ENCODE measurements at regions not wholly inside any gene's neighbourhood (a gene's known extent, or its start where the extent isn't known, plus 50 kb on each side); places are given as distances from the start of the nearest gene placed in this dataset.

DNA sequence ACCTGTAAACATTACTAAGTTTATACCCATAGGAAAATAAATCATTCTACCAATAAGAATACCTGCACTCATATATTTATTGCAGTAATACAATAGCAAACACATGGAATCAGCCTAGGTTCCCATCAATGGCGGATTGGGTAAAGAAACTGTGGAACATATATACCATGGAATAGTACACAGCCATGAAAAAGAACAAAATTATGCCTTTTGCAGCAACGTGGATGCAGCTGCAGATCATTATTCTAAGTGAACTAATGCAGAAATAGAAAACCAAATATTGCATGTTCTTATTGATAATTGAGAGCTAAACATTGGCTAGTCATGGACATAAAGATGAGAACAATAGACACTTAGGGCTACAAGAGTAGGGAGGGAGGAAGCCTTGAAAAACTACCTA is 667.4 kb upstream of the WWC1 start:
- Histone ChIP-seq H3K36me3 (replicated peaks; ENCODE audit: insufficient read depth, low read depth) (no peaks in the 10 kb centered on the region), H3K4me1 (ENCODE audit: insufficient read depth) (no peaks in the 10 kb centered on the region), H3K4me3 (no peak overlapping the region), H3K79me2 (no peaks in the 10 kb centered on the region), H3K9me3 (ENCODE audit: low read depth) (no peaks in the 10 kb centered on the region), H3K27me3 (peaks cover 6% of the 10 kb centered on the region), H4K20me1 (ENCODE audit: insufficient read depth, poor library complexity, severe bottlenecking) (no peaks in the 10 kb centered on the region), H2AFZ (no peak overlapping the region), H3K4me2 (no peak overlapping the region), H3K27ac (no peak overlapping the region), H3K9me2 (replicated peaks; ENCODE audit: insufficient read depth) (no peaks in the 10 kb centered on the region)
- DNase-seq (ENCODE audit: low spot score), result no peak
- WGBS (ENCODE audit: low lambda C conversion rate, missing lambda C conversion rate), result 72% methylated on average over 2 of the region's 2 CpGs
- no peak for TF ChIP-seq EZH2phosphoT487 (IDR thresholded peaks at IDR 0.05; ENCODE audit: low read depth, severe bottlenecking, unreplicated experiment)
- TF ChIP-seq, protein P1, sequence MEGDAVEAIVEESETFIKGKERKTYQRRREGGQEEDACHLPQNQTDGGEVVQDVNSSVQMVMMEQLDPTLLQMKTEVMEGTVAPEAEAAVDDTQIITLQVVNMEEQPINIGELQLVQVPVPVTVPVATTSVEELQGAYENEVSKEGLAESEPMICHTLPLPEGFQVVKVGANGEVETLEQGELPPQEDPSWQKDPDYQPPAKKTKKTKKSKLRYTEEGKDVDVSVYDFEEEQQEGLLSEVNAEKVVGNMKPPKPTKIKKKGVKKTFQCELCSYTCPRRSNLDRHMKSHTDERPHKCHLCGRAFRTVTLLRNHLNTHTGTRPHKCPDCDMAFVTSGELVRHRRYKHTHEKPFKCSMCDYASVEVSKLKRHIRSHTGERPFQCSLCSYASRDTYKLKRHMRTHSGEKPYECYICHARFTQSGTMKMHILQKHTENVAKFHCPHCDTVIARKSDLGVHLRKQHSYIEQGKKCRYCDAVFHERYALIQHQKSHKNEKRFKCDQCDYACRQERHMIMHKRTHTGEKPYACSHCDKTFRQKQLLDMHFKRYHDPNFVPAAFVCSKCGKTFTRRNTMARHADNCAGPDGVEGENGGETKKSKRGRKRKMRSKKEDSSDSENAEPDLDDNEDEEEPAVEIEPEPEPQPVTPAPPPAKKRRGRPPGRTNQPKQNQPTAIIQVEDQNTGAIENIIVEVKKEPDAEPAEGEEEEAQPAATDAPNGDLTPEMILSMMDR (IDR thresholded peaks at IDR 0.05; ENCODE audit: poor library complexity), result no peak
- no peak for TF ChIP-seq EZH2 (IDR thresholded peaks at IDR 0.05; ENCODE audit: borderline replicate concordance)

DNA sequence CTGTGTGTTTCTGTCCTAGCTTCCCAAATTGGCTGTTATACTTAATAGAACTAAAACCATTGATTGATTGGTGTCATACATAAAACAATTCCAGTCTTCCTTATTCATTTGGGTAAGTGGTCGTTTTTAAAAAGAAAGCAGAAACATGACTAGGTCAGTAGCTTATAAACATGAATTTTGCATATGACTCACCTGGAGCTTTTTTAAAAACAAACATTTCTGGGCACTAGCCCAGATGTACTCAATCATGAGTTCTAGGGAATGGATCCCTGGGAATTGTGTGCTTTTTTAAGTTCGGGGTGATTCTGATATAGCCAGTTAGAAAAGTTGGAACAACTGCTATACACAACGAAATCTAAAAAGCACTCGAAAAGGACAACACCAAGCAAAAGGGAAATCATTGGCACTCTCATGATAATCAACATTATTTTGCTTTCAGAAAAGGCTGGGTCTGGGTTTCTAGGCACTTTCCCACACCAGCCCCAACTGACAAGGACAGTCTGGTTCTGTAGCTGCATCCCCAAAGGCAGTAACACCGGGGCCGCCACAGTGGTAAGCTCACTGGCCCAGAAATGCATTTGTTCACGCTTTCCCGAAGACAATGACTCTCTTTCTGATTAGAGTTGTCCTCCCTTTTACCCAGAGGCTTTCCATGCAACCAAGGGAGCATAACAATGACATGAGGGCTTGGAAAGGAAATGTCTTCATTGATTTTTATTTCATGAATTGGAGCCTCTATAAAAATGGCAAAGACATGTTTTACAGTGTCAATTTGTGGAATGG is 664.9 kb upstream of the WWC1 start:
- Histone ChIP-seq H3K27ac (no peak overlapping the region), H4K20me1 (ENCODE audit: insufficient read depth, poor library complexity, severe bottlenecking) (no peaks in the 10 kb centered on the region), H3K9me3 (ENCODE audit: low read depth) (no peaks in the 10 kb centered on the region), H3K27me3 (no peaks in the 10 kb centered on the region), H3K4me2 (no peak overlapping the region), H3K36me3 (replicated peaks; ENCODE audit: insufficient read depth, low read depth) (no peaks in the 10 kb centered on the region), H3K4me1 (ENCODE audit: insufficient read depth) (no peaks in the 10 kb centered on the region), H2AFZ (no peak overlapping the region), H3K9me2 (replicated peaks; ENCODE audit: insufficient read depth) (no peaks in the 10 kb centered on the region), H3K79me2 (no peaks in the 10 kb centered on the region), H3K4me3 (no peak overlapping the region)
- 79% methylated on average over 8 of the region's 8 CpGs for WGBS (ENCODE audit: low lambda C conversion rate, missing lambda C conversion rate)
- DNase-seq (ENCODE audit: low spot score), result no peak
- TF ChIP-seq, protein P1 (IDR thresholded peaks at IDR 0.05; ENCODE audit: poor library complexity), result no peak
- TF ChIP-seq EZH2 (IDR thresholded peaks at IDR 0.05; ENCODE audit: borderline replicate concordance) (no peak), EZH2phosphoT487 (IDR thresholded peaks at IDR 0.05; ENCODE audit: low read depth, severe bottlenecking, unreplicated experiment) (no peak)

DNA sequence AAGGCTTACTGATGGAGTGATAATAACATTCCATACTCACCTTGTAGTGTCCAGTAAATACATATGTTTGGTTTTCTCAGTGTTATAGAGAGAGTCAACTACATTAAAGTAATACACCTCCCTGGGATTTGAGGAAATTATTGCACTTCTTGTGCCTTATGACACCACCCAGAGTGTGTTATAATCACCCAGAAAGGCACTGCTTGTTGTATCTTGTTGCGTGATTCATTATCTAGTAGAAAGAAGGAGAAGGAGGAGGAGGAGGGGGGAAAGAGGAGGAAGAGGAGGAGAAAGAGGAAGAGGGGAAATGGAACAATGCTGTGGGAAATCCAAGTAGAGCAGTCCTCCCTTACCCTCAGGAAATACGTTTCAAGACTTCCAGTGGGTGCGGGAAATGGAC is 661.8 kb upstream of the WWC1 start:
- Histone ChIP-seq H3K27me3 (no peaks in the 10 kb centered on the region), H3K36me3 (replicated peaks; ENCODE audit: insufficient read depth, low read depth) (no peaks in the 10 kb centered on the region), H3K4me2 (no peak overlapping the region), H2AFZ (no peak overlapping the region), H3K4me1 (ENCODE audit: insufficient read depth) (no peaks in the 10 kb centered on the region), H3K27ac (no peak overlapping the region), H4K20me1 (ENCODE audit: insufficient read depth, poor library complexity, severe bottlenecking) (no peaks in the 10 kb centered on the region), H3K79me2 (no peaks in the 10 kb centered on the region), H3K4me3 (no peak overlapping the region), H3K9me3 (ENCODE audit: low read depth) (no peaks in the 10 kb centered on the region), H3K9me2 (replicated peaks; ENCODE audit: insufficient read depth) (no peaks in the 10 kb centered on the region)
- WGBS (ENCODE audit: low lambda C conversion rate, missing lambda C conversion rate), result 88% methylated on average over 3 of the region's 3 CpGs
- no peak for DNase-seq (ENCODE audit: low spot score)
- TF ChIP-seq EZH2phosphoT487 (IDR thresholded peaks at IDR 0.05; ENCODE audit: low read depth, severe bottlenecking, unreplicated experiment) (no peak), EZH2 (IDR thresholded peaks at IDR 0.05; ENCODE audit: borderline replicate concordance) (no peak)
- TF ChIP-seq, protein P1 (IDR thresholded peaks at IDR 0.05; ENCODE audit: poor library complexity), result no peak

Measured in hepatocyte (in vitro differentiated cells).